HFFc6 (cell line): ENCODE measurements at regions not wholly inside any gene's neighbourhood (a gene's known extent, or its start where the extent isn't known, plus 50 kb on each side); places are given as distances from the start of the nearest gene placed in this dataset.

Experiments used
- DNase-seq: peaks from one replicate; pipeline ENCODE4 v3.0.0-alpha.2; 2018
- H3K27ac Mint-ChIP-seq: 2 replicates; pipeline ENCODE4 v1.8.0; 2020; ENCODE audit warnings: mild to moderate bottlenecking, mixed read lengths
- H3K27me3 Mint-ChIP-seq: 2 replicates; pipeline ENCODE4 v1.8.0; 2021; ENCODE audit warnings: mild to moderate bottlenecking, moderate library complexity, mixed read lengths; ENCODE audit not compliant: insufficient read depth
- H3K36me3 Mint-ChIP-seq: 2 replicates; pipeline ENCODE4 v1.8.0; 2021; ENCODE audit warnings: low read depth, mixed read lengths
- H3K4me1 Mint-ChIP-seq: 2 replicates; pipeline ENCODE4 v1.8.0; 2020; ENCODE audit warnings: low read depth, mixed read lengths
- H3K4me3 Mint-ChIP-seq: 2 replicates; pipeline ENCODE4 v1.8.0; 2020; ENCODE audit warnings: mild to moderate bottlenecking, moderate library complexity, mixed read lengths
- H3K9me3 Mint-ChIP-seq: 2 replicates; pipeline ENCODE4 v1.8.0; 2020; ENCODE audit warnings: mild to moderate bottlenecking, mixed read lengths
- TF ChIP-seq, protein P1 (sequence below): fragments of 200-600 bp; sonication (generic); IDR thresholded peaks from 2 replicates; pipeline ENCODE4 v1.5.0; 2021; ENCODE audit warnings: antibody characterized with exemption, mild to moderate bottlenecking

DNA sequence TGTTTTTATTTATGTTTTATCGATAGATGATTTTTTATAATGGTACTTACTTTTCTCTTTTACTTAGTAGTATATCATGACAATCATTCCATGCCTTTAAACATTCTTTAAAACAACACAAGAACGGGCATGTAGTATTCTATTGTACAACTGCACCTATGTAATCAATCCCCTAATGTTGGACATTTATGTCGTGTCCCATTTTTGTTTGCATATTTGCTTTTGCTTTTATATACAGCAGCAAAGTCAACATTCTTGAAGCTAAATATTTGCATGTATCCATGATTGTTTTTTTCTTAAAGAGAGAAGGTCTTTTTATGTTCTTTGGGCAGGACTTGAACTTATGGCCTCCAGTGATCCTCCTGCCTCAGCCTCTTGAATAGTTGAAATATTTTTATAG, 527.0 kb upstream of the CLINT1 start:
- TF ChIP-seq, protein P1, sequence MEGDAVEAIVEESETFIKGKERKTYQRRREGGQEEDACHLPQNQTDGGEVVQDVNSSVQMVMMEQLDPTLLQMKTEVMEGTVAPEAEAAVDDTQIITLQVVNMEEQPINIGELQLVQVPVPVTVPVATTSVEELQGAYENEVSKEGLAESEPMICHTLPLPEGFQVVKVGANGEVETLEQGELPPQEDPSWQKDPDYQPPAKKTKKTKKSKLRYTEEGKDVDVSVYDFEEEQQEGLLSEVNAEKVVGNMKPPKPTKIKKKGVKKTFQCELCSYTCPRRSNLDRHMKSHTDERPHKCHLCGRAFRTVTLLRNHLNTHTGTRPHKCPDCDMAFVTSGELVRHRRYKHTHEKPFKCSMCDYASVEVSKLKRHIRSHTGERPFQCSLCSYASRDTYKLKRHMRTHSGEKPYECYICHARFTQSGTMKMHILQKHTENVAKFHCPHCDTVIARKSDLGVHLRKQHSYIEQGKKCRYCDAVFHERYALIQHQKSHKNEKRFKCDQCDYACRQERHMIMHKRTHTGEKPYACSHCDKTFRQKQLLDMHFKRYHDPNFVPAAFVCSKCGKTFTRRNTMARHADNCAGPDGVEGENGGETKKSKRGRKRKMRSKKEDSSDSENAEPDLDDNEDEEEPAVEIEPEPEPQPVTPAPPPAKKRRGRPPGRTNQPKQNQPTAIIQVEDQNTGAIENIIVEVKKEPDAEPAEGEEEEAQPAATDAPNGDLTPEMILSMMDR, result no peak
- Mint-ChIP-seq H3K4me3 (no peak overlapping the region), H3K27ac (peak overlapping the region; percentile 92), H3K27me3 (no peaks in the 10 kb centered on the region; the same call in 1 of the 2 replicates), H3K9me3 (no peaks in the 10 kb centered on the region; the same call in 1 of the 2 replicates), H3K36me3 (peaks cover 8% of the 10 kb centered on the region), H3K4me1 (peaks cover 78% of the 10 kb centered on the region)
- DNase-seq, result no peak

DNA sequence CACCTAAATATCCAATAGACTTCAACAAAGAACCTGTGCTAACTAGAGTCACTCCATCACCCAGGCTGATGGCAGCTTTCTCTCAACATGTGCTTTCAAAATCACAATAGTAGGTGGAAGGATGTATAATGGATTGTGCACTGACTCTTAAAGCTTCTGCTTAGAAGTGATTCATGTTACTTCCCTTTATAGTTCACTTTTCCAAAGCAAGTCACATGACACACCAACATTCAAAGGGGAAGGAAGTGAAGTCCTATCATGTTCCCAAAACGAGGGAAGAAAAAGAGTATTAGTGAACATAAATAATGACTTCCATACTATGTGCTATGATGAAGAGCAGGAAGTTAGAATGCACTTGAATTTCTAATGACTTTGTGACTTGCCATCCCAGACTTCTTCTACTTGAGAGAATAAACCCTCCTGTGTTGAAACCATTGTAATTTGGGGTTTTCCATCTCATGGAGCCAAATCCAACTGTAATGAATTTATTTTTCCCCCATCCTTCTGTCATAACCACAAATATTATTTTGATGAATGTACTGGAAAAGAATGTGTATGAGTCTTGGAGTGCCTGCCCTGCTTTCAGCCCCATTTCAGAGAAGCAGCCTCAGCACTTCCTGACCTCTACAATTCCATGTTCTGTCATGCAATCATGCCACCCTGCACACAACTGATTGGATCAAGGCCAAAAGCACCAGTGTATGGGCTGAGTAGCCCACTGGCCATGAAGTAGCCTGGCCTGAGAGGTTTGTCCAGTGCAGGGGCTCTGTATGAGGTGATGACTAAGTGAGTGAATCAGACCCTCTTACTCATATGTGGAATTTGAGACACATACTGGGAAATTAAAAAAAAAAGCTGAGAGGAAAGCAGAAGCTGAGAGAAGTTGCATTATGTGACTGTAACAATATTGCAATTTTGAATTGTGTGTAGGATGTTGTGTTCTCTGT, 525.9 kb upstream of the CLINT1 start:
- H3K4me3 Mint-ChIP-seq, result peak overlapping the region; percentile 41
- H3K36me3 Mint-ChIP-seq, result peaks cover 8% of the 10 kb centered on the region
- no peaks in the 10 kb centered on the region; the same call in 1 of the 2 replicates for H3K9me3 Mint-ChIP-seq
- DNase-seq, result peak; percentile 94
- TF ChIP-seq, protein P1, result no peak
- peaks cover 78% of the 10 kb centered on the region for H3K4me1 Mint-ChIP-seq
- H3K27ac Mint-ChIP-seq, result peak overlapping the region; percentile 92
- H3K27me3 Mint-ChIP-seq, result no peaks in the 10 kb centered on the region; the same call in 1 of the 2 replicates

DNA sequence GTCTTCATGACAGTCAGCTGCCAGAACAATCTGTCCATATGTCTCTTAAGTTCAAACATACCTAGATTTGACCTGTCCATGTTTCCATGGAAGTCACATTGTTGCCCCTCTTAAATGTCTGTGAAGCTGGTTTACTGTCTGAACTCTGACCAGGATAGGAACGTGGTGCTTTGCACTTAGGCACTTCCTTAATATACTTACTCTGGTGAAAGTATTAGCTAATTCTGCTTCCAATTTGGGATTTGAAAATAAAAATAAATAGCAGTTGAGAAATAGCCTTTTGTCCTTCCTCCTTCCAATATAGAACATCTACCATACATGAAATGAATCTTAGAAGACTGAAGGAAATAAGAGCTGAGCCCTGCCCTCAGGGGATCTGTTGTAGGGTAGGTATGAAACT, 524.5 kb upstream of the CLINT1 start:
- Mint-ChIP-seq H3K4me3 (0 out of 2 replicates have a peak overlapping the region, but pooled peaks have one; percentile 17), H3K27me3 (peaks cover 3% of the 10 kb centered on the region), H3K4me1 (peaks cover 70% of the 10 kb centered on the region), H3K27ac (peak overlapping the region; percentile 41; the same call in 1 of the 2 replicates), H3K36me3 (peaks cover 8% of the 10 kb centered on the region), H3K9me3 (no peaks in the 10 kb centered on the region; the same call in 1 of the 2 replicates)
- TF ChIP-seq, protein P1, result no peak
- no peak for DNase-seq

DNA sequence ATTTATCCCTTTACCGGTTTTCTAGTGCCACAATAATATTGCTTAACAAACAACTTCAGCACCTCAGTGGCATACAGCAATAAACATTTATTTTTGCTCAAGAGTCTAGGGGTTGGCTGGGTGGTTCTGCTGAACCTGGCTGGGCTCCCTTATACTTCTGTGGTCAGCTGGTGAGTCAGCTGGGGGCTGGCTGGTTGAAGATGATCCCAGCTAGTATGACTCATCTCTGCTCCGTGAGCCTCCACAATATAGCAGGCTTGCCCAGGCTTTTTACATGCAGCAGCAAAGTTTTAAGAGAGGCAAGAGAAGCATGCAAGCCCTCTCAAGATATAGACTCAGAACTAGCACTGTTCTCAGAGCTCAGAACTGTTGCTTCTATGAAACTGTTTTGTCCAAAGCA, 523.5 kb upstream of the CLINT1 start:
- TF ChIP-seq, protein P1, result no peak
- peak; percentile 96 for DNase-seq
- peaks cover 70% of the 10 kb centered on the region for H3K4me1 Mint-ChIP-seq
- peaks cover 11% of the 10 kb centered on the region for H3K36me3 Mint-ChIP-seq
- H3K9me3 Mint-ChIP-seq, result peaks cover 3% of the 10 kb centered on the region
- peaks cover 6% of the 10 kb centered on the region for H3K27me3 Mint-ChIP-seq
- no peak overlapping the region; the same call in 1 of the 2 replicates for H3K4me3 Mint-ChIP-seq
- peak overlapping the region; percentile 54; the same call in 1 of the 2 replicates for H3K27ac Mint-ChIP-seq

DNA sequence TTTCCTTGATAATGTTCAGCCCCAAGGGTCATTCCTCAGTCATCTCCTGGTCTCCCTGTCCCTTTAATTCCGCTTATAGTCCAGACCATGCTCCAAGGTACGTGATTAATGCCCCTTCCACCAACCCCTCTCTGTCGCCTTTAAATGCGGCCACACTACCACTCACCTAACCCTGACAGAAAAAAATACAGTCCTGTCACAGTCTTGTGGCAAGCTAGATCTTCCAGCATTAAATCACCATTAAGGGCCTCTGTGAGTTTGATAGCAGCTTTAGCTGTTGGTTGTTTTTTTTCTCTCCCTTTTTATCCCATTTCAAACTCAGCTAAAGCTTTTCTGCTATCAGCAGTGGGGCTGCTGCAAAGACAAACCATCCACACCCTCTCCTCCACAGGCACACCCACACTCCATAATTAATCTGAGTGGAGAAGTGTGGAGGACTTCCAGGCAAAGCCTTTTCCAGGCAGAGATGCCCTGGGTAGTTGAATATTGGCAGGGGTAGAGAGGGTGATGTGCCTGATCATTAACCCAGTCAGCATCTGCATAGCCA, 522.7 kb upstream of the CLINT1 start:
- Mint-ChIP-seq H3K27me3 (peaks cover 6% of the 10 kb centered on the region), H3K36me3 (peaks cover 13% of the 10 kb centered on the region), H3K4me1 (peaks cover 69% of the 10 kb centered on the region), H3K27ac (no peak overlapping the region), H3K4me3 (no peak overlapping the region), H3K9me3 (peaks cover 4% of the 10 kb centered on the region)
- TF ChIP-seq, protein P1, result no peak
- no peak for DNase-seq
